Left colon (tissue), 2 donors: ENCODE measurements at regions not wholly inside any gene's neighbourhood (a gene's known extent, or its start where the extent isn't known, plus 50 kb on each side); places are given as distances from the start of the nearest gene placed in this dataset.

Source experiments
- ATAC-seq: fragments of 200-7000 bp; cut with Tn5 transposase; one replicate; pipeline ENCODE4 v1.9.1; 2020; ENCODE audit warnings: mild to moderate bottlenecking, moderate library complexity
- DNase-seq, 2 donors: peaks; one replicate each; pipeline ENCODE4 v3.0.0-alpha.2; 2020
- intact Hi-C, 2 donors: fragments of 100-400 bp; cut with DNase I in 1 of 2; cut with micrococcal nuclease in 1 of 2; formaldehyde crosslinking; loops; one replicate each; pipeline versions ENCODE4 v1.11.2 to v1.14.0; 2022; cut with DNase I, micrococcal nuclease
- donor health status: DM: no; HTN: no; CAD: no.
- donor health status: DM: yes; HTN: yes; CAD: no.

- ATAC-seq (no peak), DNase-seq (no peak)
- intact Hi-C loops, result no loop called here
Observed at GRCh38 chr4:108383157-108383556, 214.4 kb upstream of the LEF1 start.

- DNase-seq (no peak), ATAC-seq (no peak)
- intact Hi-C loops, result no loop called here
Observed at GRCh38 chr4:108382751-108383150, 214.0 kb upstream of the LEF1 start.

GRCh38 chr4:108378164-108378563 is 209.4 kb upstream of the LEF1 start:
- DNase-seq (no peak), ATAC-seq (no peak)
- intact Hi-C loops, result no loop called here

- intact Hi-C loops, result no loop called here
- ATAC-seq (no peak), DNase-seq (no peak)
Observed at GRCh38 chr4:108377021-108377420, 208.3 kb upstream of the LEF1 start.

GRCh38 chr4:108375434-108375833 is 206.7 kb upstream of the LEF1 start:
- DNase-seq (no peak), ATAC-seq (no peak)
- intact Hi-C loops, result no loop called here

- ATAC-seq, result no peak
- intact Hi-C loops, result no loop called here
- DNase-seq, result no peak
Observed at GRCh38 chr4:108372681-108373080, 203.9 kb upstream of the LEF1 start.

- ATAC-seq, result no peak
- no peak for DNase-seq
- intact Hi-C loops, result no loop called here
Observed at GRCh38 chr4:108371282-108371681, 202.6 kb upstream of the LEF1 start.

- ATAC-seq (no peak), DNase-seq (no peak)
- intact Hi-C loops, result no loop called here
Observed at GRCh38 chr4:108370291-108371141, 201.8 kb upstream of the LEF1 start.

- DNase-seq, result no peak
- ATAC-seq, result no peak
- intact Hi-C loops, result no loop called here
Observed at GRCh38 chr4:108369035-108369655, 200.4 kb upstream of the LEF1 start.

GRCh38 chr4:108367751-108368150 is 199.0 kb upstream of the LEF1 start:
- intact Hi-C loops, result no loop called here
- ATAC-seq (no peak), DNase-seq (no peak)

- ATAC-seq (no peak), DNase-seq (no peak)
- intact Hi-C loops, result no loop called here
Observed at GRCh38 chr4:108366716-108367115, 198.0 kb upstream of the LEF1 start.

GRCh38 chr4:108365551-108365950 is 196.8 kb upstream of the LEF1 start:
- ATAC-seq, result no peak
- intact Hi-C loops, result no loop called here
- no peak for DNase-seq

- ATAC-seq (no peak), DNase-seq (no peak)
- intact Hi-C loops, result no loop called here
Observed at GRCh38 chr4:108361886-108362285, 193.2 kb upstream of the LEF1 start.

- DNase-seq (no peak), ATAC-seq (no peak)
- intact Hi-C loops, result no loop called here
Observed at GRCh38 chr4:108361446-108361820, 192.7 kb upstream of the LEF1 start.

- intact Hi-C loops, result no loop called here
- ATAC-seq (no peak), DNase-seq (no peak)
Observed at GRCh38 chr4:108360754-108361445, 192.2 kb upstream of the LEF1 start.

- DNase-seq (no peak), ATAC-seq (no peak)
- intact Hi-C loops, result no loop called here
Observed at GRCh38 chr4:108359986-108360681, 191.4 kb upstream of the LEF1 start.

- intact Hi-C loops, result no loop called here
- ATAC-seq (no peak), DNase-seq (no peak)
Observed at GRCh38 chr4:108359130-108359985, 190.6 kb upstream of the LEF1 start.

- DNase-seq (no peak), ATAC-seq (no peak)
- intact Hi-C loops, result no loop called here
Observed at GRCh38 chr4:108355902-108356535, 187.3 kb upstream of the LEF1 start.
